ENCODE measurements at regions not wholly inside any gene's neighbourhood (a gene's known extent, or its start where the extent isn't known, plus 50 kb on each side); places are given as distances from the start of the nearest gene placed in this dataset.
A peak's percentile ranks its signal among the peaks of the same experiment; 100 is the strongest.

GRCh38 chr19:23855676-23856075 is 59.0 kb upstream of the ZNF726 start:
- Histone ChIP-seq H3K9me3 (ENCODE audit: control insufficient read depth, low read length) (peaks cover 44% of the 10 kb centered on the region), H2BK5ac (ENCODE audit: low read depth, low read length, poor library complexity, severe bottlenecking) (no peak overlapping the region), H3K4me1 (ENCODE audit: control insufficient read depth, insufficient read depth, low read depth, low read length) (no peaks in the 10 kb centered on the region), H3K27ac (ENCODE audit: low read length, poor library complexity, severe bottlenecking) (no peak overlapping the region), H3K4me2 (ENCODE audit: low read length, poor library complexity, severe bottlenecking) (no peak overlapping the region), H3K9ac (ENCODE audit: low read length) (no peak overlapping the region), H3K14ac (ENCODE audit: low read length in 2 of 2) (no peak overlapping the region), H3K4me3 (ENCODE audit: insufficient read depth in 1 of 2, low read depth in 1 of 2, low read length in 2 of 2) (no peak overlapping the region), H4K91ac (ENCODE audit: low read length) (no peak overlapping the region), H4K8ac (ENCODE audit: low read length) (no peak overlapping the region), H2AK5ac (ENCODE audit: low read length, severe bottlenecking) (no peak overlapping the region), H3K4ac (ENCODE audit: low read depth in 1 of 2, low read length in 2 of 2) (no peak overlapping the region), H3K18ac (ENCODE audit: low read depth in 1 of 2, low read length in 2 of 2) (no peak overlapping the region), H3K27me3 (ENCODE audit: control insufficient read depth in 1 of 2, insufficient read depth in 1 of 2, low read length in 2 of 2) (no peaks in the 10 kb centered on the region), H3K23ac (ENCODE audit: low read length in 2 of 2) (no peak overlapping the region), H2AFZ (ENCODE audit: low read depth, low read length) (no peak overlapping the region), H2BK120ac (ENCODE audit: low read depth, low read length) (no peak overlapping the region), H3K79me1 (replicated peaks; ENCODE audit: low read length, poor library complexity, severe bottlenecking) (no peaks in the 10 kb centered on the region), H2BK15ac (ENCODE audit: low read depth, poor library complexity, severe bottlenecking) (no peak overlapping the region), H2BK12ac (ENCODE audit: low read length in 2 of 2) (no peak overlapping the region), H3K36me3 (ENCODE audit: control insufficient read depth in 1 of 2, insufficient read depth in 2 of 2, low read depth in 1 of 2, low read length in 2 of 2) (no peaks in the 10 kb centered on the region)
- 45% methylated on average over 4 of the region's 4 CpGs for WGBS
- DNase-seq: no peak

- H3K18ac ChIP-seq (ENCODE audit: low read depth in 1 of 2, low read length in 2 of 2): no peak overlapping the region
- no peak overlapping the region for H3K27ac ChIP-seq (ENCODE audit: low read length, poor library complexity, severe bottlenecking)
- peaks cover 32% of the 10 kb centered on the region for H3K9me3 ChIP-seq (ENCODE audit: control insufficient read depth, low read length)
- H2BK12ac ChIP-seq (ENCODE audit: low read length in 2 of 2): no peak overlapping the region
- no peak overlapping the region for H4K91ac ChIP-seq (ENCODE audit: low read length)
- H2BK15ac ChIP-seq (ENCODE audit: low read depth, poor library complexity, severe bottlenecking): no peak overlapping the region
- H2BK120ac ChIP-seq (ENCODE audit: low read depth, low read length): no peak overlapping the region
- H3K4ac ChIP-seq (ENCODE audit: low read depth in 1 of 2, low read length in 2 of 2): no peak overlapping the region
- no peak overlapping the region for H3K4me2 ChIP-seq (ENCODE audit: low read length, poor library complexity, severe bottlenecking)
- no peak overlapping the region for H2BK5ac ChIP-seq (ENCODE audit: low read depth, low read length, poor library complexity, severe bottlenecking)
- 63% methylated on average over 1 of the region's 5 CpGs for WGBS
- no peaks in the 10 kb centered on the region for H3K4me1 ChIP-seq (ENCODE audit: control insufficient read depth, insufficient read depth, low read depth, low read length)
- no peak overlapping the region for H3K9ac ChIP-seq (ENCODE audit: low read length)
- H2AFZ ChIP-seq (ENCODE audit: low read depth, low read length): no peak overlapping the region
- no peak overlapping the region for H2AK5ac ChIP-seq (ENCODE audit: low read length, severe bottlenecking)
- no peaks in the 10 kb centered on the region for H3K36me3 ChIP-seq (ENCODE audit: control insufficient read depth in 1 of 2, insufficient read depth in 2 of 2, low read depth in 1 of 2, low read length in 2 of 2)
- H3K23ac ChIP-seq (ENCODE audit: low read length in 2 of 2): no peak overlapping the region
- no peak overlapping the region for H3K4me3 ChIP-seq (ENCODE audit: insufficient read depth in 1 of 2, low read depth in 1 of 2, low read length in 2 of 2)
- H3K27me3 ChIP-seq (ENCODE audit: control insufficient read depth in 1 of 2, insufficient read depth in 1 of 2, low read length in 2 of 2): no peaks in the 10 kb centered on the region
- no peaks in the 10 kb centered on the region for H3K79me1 ChIP-seq (replicated peaks; ENCODE audit: low read length, poor library complexity, severe bottlenecking)
- no peak overlapping the region for H4K8ac ChIP-seq (ENCODE audit: low read length)
- DNase-seq: no peak
- no peak overlapping the region for H3K14ac ChIP-seq (ENCODE audit: low read length in 2 of 2)
These were observed 62.7 kb upstream of the ZNF726 start for GRCh38 chr19:23851966-23852365.

- no peak overlapping the region for H2BK15ac ChIP-seq (ENCODE audit: low read depth, poor library complexity, severe bottlenecking)
- no peak overlapping the region for H4K8ac ChIP-seq (ENCODE audit: low read length)
- H3K9ac ChIP-seq (ENCODE audit: low read length): no peak overlapping the region
- H3K4me1 ChIP-seq (ENCODE audit: control insufficient read depth, insufficient read depth, low read depth, low read length): no peaks in the 10 kb centered on the region
- no peak overlapping the region for H3K4ac ChIP-seq (ENCODE audit: low read depth in 1 of 2, low read length in 2 of 2)
- no peak overlapping the region for H3K18ac ChIP-seq (ENCODE audit: low read depth in 1 of 2, low read length in 2 of 2)
- H3K14ac ChIP-seq (ENCODE audit: low read length in 2 of 2): no peak overlapping the region
- 86% methylated on average over 1 of the region's 2 CpGs for WGBS
- no peak overlapping the region for H3K27ac ChIP-seq (ENCODE audit: low read length, poor library complexity, severe bottlenecking)
- no peak overlapping the region for H4K91ac ChIP-seq (ENCODE audit: low read length)
- peaks cover 70% of the 10 kb centered on the region for H3K9me3 ChIP-seq (ENCODE audit: control insufficient read depth, low read length)
- H2BK120ac ChIP-seq (ENCODE audit: low read depth, low read length): no peak overlapping the region
- H2BK5ac ChIP-seq (ENCODE audit: low read depth, low read length, poor library complexity, severe bottlenecking): no peak overlapping the region
- no peak overlapping the region for H2BK12ac ChIP-seq (ENCODE audit: low read length in 2 of 2)
- no peak overlapping the region for H2AK5ac ChIP-seq (ENCODE audit: low read length, severe bottlenecking)
- H3K4me3 ChIP-seq (ENCODE audit: insufficient read depth in 1 of 2, low read depth in 1 of 2, low read length in 2 of 2): no peak overlapping the region
- H2AFZ ChIP-seq (ENCODE audit: low read depth, low read length): no peak overlapping the region
- H3K36me3 ChIP-seq (ENCODE audit: control insufficient read depth in 1 of 2, insufficient read depth in 2 of 2, low read depth in 1 of 2, low read length in 2 of 2): no peaks in the 10 kb centered on the region
- H3K4me2 ChIP-seq (ENCODE audit: low read length, poor library complexity, severe bottlenecking): no peak overlapping the region
- H3K27me3 ChIP-seq (ENCODE audit: control insufficient read depth in 1 of 2, insufficient read depth in 1 of 2, low read length in 2 of 2): no peaks in the 10 kb centered on the region
- DNase-seq: no peak
- H3K23ac ChIP-seq (ENCODE audit: low read length in 2 of 2): no peak overlapping the region
- H3K79me1 ChIP-seq (replicated peaks; ENCODE audit: low read length, poor library complexity, severe bottlenecking): no peaks in the 10 kb centered on the region
These were observed 74.1 kb upstream of the ZNF681 start for GRCh38 chr19:23832717-23833327.

GRCh38 chr19:23823952-23824389 is 65.3 kb upstream of the ZNF681 start:
- 38% methylated on average over 2 of the region's 2 CpGs for WGBS
- H3K9me3 ChIP-seq (ENCODE audit: control insufficient read depth, low read length): peaks cover 62% of the 10 kb centered on the region
- no peak overlapping the region for H2BK5ac ChIP-seq (ENCODE audit: low read depth, low read length, poor library complexity, severe bottlenecking)
- no peak overlapping the region for H3K4ac ChIP-seq (ENCODE audit: low read depth in 1 of 2, low read length in 2 of 2)
- no peak overlapping the region for H3K18ac ChIP-seq (ENCODE audit: low read depth in 1 of 2, low read length in 2 of 2)
- no peak overlapping the region for H4K8ac ChIP-seq (ENCODE audit: low read length)
- no peaks in the 10 kb centered on the region for H3K36me3 ChIP-seq (ENCODE audit: control insufficient read depth in 1 of 2, insufficient read depth in 2 of 2, low read depth in 1 of 2, low read length in 2 of 2)
- no peak overlapping the region for H3K9ac ChIP-seq (ENCODE audit: low read length)
- H3K27ac ChIP-seq (ENCODE audit: low read length, poor library complexity, severe bottlenecking): no peak overlapping the region
- H4K91ac ChIP-seq (ENCODE audit: low read length): no peak overlapping the region
- H2BK12ac ChIP-seq (ENCODE audit: low read length in 2 of 2): no peak overlapping the region
- H3K14ac ChIP-seq (ENCODE audit: low read length in 2 of 2): no peak overlapping the region
- no peak overlapping the region for H2BK15ac ChIP-seq (ENCODE audit: low read depth, poor library complexity, severe bottlenecking)
- no peak overlapping the region for H3K4me2 ChIP-seq (ENCODE audit: low read length, poor library complexity, severe bottlenecking)
- no peak overlapping the region for H2AFZ ChIP-seq (ENCODE audit: low read depth, low read length)
- H3K27me3 ChIP-seq (ENCODE audit: control insufficient read depth in 1 of 2, insufficient read depth in 1 of 2, low read length in 2 of 2): no peaks in the 10 kb centered on the region
- H3K4me1 ChIP-seq (ENCODE audit: control insufficient read depth, insufficient read depth, low read depth, low read length): no peaks in the 10 kb centered on the region
- no peak overlapping the region for H2BK120ac ChIP-seq (ENCODE audit: low read depth, low read length)
- H3K4me3 ChIP-seq (ENCODE audit: insufficient read depth in 1 of 2, low read depth in 1 of 2, low read length in 2 of 2): no peak overlapping the region
- peak; percentile 2 for DNase-seq
- H3K79me1 ChIP-seq (replicated peaks; ENCODE audit: low read length, poor library complexity, severe bottlenecking): no peaks in the 10 kb centered on the region
- no peak overlapping the region for H3K23ac ChIP-seq (ENCODE audit: low read length in 2 of 2)
- no peak overlapping the region for H2AK5ac ChIP-seq (ENCODE audit: low read length, severe bottlenecking)

All from mesenchymal stem cell (in vitro differentiated cells and primary cell).